ENCODE measurements at regions not wholly inside any gene's neighbourhood (a gene's known extent, or its start where the extent isn't known, plus 50 kb on each side); places are given as distances from the start of the nearest gene placed in this dataset.
"Not testable (repeated sequence)": the region's sequence is repeated elsewhere in the genome, so short reads cannot be mapped to it uniquely, and the experiment has no call there.

- DNase-seq (ENCODE audit: low spot score) = no peak
- intact Hi-C loops (cut with DNase I) = no loop called here
- no peak for ATAC-seq
These were observed 103.0 kb downstream of the MTERF1 start for GRCh38 chr7:91777522-91777921.

DNA sequence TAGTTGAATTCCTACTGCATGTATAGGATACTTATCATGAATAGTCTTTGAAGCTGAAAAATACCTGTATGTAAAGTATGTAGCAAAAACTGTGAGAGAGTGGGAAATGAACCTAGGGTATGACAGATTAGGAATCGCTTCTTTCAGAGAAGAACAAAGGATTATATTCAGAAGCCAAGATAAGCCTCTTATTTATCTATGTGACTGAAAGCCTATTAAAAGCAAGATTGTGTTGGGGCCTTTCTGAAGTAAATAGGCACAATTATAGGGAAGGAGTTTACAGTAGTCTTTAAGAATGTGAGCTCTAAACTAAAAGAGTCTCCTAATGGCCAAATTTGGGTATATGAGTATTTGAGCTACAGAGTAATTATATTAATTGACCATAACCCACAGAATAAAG is 102.1 kb downstream of the MTERF1 start:
- DNase-seq (ENCODE audit: low spot score) (no peak), ATAC-seq (no peak)
- intact Hi-C loops (cut with DNase I) = no loop called here

GRCh38 chr7:91780521-91780920 is 100.0 kb downstream of the MTERF1 start:
- ATAC-seq (no peak), DNase-seq (ENCODE audit: low spot score) (no peak)
- intact Hi-C loops (cut with DNase I) = no loop called here

- no peak for DNase-seq (ENCODE audit: low spot score)
- no peak for ATAC-seq
- intact Hi-C loops (cut with DNase I) = no loop called here
These were observed 96.0 kb downstream of the MTERF1 start for GRCh38 chr7:91784469-91784868.

- intact Hi-C loops (cut with DNase I) = no loop called here
- ATAC-seq (no peak), DNase-seq (ENCODE audit: low spot score) (no peak)
These were observed 92.6 kb downstream of the MTERF1 start for GRCh38 chr7:91787931-91788330.

GRCh38 chr7:91789086-91789485 is 91.4 kb downstream of the MTERF1 start:
- intact Hi-C loops (cut with DNase I) = no loop called here
- no peak for DNase-seq (ENCODE audit: low spot score)
- no peak for ATAC-seq

DNA sequence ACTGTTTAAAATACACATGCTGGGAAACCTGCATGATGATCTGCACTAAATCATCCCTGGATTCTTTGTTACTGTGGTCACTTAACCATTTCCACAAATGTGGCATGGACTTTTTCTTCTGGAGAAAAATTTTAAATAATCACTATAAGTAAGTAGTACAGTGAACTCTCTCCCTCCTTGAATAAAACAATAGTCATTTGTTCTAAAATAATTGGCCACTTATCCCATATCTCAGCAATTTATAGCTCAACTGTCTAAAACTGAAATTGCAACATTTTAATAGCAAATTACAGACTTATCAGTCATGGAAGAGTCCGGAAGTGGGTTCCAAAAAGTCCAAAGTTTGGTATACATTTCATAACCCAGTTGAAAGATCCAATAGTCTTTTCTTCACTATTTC is 90.9 kb downstream of the MTERF1 start:
- ATAC-seq = no peak
- intact Hi-C loops (cut with DNase I) = no loop called here
- DNase-seq (ENCODE audit: low spot score) = no peak

- intact Hi-C loops (cut with DNase I); DNase-seq (ENCODE audit: low spot score); ATAC-seq: not testable (repeated sequence)
These were observed 89.9 kb downstream of the MTERF1 start for GRCh38 chr7:91790646-91791045.

DNA sequence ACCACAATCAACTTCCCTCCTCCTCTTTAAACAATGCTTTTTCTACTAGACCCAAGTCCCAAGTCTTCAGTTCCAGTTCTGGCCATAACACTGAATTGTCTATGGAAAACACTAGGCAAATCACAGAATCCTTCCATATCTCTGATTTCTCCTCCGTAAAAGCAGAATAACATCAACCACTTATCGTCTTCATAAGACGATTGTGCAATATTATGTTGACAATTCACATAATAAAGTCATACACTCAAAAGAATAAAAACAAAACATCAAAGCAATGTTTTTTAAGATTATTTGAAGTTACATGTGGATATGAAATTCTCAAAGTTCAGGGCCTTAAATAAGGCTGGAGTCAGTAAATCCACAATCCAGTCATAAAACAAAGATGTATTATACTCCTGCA is 84.4 kb downstream of the MTERF1 start:
- no peak for ATAC-seq
- no peak for DNase-seq (ENCODE audit: low spot score)
- intact Hi-C loops (cut with DNase I) = no loop called here

DNA sequence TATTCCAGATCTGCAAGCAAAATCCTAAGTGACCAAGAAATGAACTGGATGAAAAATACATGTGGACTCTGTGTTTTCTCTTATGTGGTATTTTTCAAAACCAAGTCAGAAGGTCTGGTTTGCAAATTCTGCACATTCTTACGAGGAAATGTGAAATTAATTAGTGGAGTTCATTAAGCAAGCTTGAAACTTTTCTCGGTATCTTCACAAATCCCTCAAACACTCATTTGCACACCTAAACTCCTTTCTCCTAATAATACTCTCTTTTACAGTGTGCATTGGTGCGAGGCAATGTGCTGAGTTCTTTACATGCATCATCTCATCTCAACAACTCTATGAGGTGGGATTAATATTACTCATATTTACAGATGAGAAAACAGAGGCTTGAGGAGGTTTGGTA is 82.1 kb downstream of the MTERF1 start:
- intact Hi-C loops (cut with DNase I) = no loop called here
- no peak for DNase-seq (ENCODE audit: low spot score)
- ATAC-seq = no peak

DNA sequence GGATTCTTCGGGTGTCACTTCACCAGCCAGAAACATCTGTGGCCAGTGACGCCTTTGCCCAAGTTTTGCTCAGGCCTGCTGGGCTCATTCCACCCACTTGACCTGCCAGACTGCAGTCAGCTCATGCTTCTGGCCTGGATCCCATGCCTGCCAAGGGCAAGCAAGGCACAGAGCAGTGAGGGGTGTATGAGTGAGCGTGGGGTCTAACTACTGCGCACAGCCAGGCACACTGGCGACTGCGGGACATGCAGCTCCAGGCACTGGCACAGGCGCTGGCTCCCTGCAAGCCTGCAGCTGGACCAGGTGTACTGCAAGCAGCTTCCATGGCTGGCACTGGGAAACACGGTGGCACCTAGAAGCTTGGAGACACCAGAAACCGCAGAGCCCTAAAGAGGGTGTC is 80.1 kb downstream of the MTERF1 start:
- intact Hi-C loops (cut with DNase I) = no loop called here
- ATAC-seq = no peak
- no peak for DNase-seq (ENCODE audit: low spot score)

- no peak for DNase-seq (ENCODE audit: low spot score)
- intact Hi-C loops (cut with DNase I) = no loop called here
These were observed 79.0 kb downstream of the MTERF1 start for GRCh38 chr7:91801331-91801983.

DNA sequence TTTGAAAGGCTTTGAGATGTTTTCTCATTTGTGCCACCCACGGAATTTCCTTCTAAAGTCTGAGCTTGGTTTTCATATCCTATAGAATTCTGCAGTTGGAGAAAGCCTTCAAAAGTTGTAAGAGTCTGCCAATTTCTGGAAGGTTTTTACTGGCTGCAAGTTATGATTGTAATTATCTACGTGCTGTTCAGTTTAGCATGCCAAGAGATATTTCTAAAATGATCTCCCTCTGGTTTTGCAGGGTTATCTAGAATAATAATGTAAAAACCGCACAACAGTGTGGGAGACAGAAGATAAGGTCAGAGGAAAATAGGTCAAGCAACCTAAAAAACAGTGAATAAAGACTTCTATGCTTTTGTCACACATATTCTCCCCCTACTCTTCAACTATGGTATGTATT is 69.3 kb downstream of the MTERF1 start:
- no peak for ATAC-seq
- DNase-seq (ENCODE audit: low spot score) = no peak

More at GRCh38 chr7:91801331-91801983, 79.0 kb downstream of the MTERF1 start:
- ATAC-seq = no peak

DNA sequence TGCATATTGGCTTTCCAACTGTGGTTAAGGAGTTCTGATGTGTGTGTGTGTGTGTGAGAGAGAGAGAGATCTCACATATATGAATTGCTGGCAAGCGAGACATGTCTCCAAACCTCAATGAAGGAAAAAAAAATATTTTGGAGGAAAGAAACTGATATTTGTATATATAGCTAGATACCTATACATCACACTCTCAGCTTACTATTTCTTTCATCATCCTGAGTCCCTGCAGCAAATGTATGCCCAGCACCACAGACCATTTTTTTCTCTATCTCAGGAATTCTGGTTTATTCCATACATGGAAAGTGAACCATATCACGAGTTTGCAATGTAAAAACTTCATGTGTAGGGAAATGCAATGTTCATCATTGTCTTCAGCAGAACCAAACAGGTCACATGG is 68.9 kb downstream of the MTERF1 start:
- ATAC-seq (no peak), DNase-seq (ENCODE audit: low spot score) (no peak)
- intact Hi-C loops (cut with DNase I) = no loop called here

More for the DNA sequence above, 69.3 kb downstream of the MTERF1 start:
- intact Hi-C loops (cut with DNase I) = no loop called here

- DNase-seq (ENCODE audit: low spot score) = no peak
- intact Hi-C loops (cut with DNase I) = no loop called here
- no peak for ATAC-seq
These were observed 68.1 kb downstream of the MTERF1 start for GRCh38 chr7:91812388-91812787.

- ATAC-seq (no peak), DNase-seq (ENCODE audit: low spot score) (no peak)
- intact Hi-C loops (cut with DNase I) = no loop called here
These were observed 66.3 kb downstream of the MTERF1 start for GRCh38 chr7:91814189-91814588.
